ENCODE measurements at regions not wholly inside any gene's neighbourhood (a gene's known extent, or its start where the extent isn't known, plus 50 kb on each side); places are given as distances from the start of the nearest gene placed in this dataset.

GRCh38 chr11:116533186-116533825 lies 239.5 kb downstream of the BUD13 start:
- TF ChIP-seq MYC (IDR thresholded peaks at IDR 0.05; ENCODE audit: borderline replicate concordance, low read length) (no peak), POLR2A (IDR thresholded peaks at IDR 0.05; ENCODE audit: low read length) (no peak)
